Vagina (tissue), 2 donors: ENCODE measurements at regions not wholly inside any gene's neighbourhood (a gene's known extent, or its start where the extent isn't known, plus 50 kb on each side); places are given as distances from the start of the nearest gene placed in this dataset.

Source experiments
- DNase-seq, 2 donors: peaks; one replicate each; pipeline ENCODE4 v3.0.0-alpha.2; 2017; ENCODE audit errors: extremely low spot score in 2 of 2
- H3K27ac ChIP-seq: fragments of 200-600 bp; sonication (generic); one replicate; pipeline ENCODE4 v1.5.1; 2019
- H3K27me3 ChIP-seq: fragments of 200-600 bp; sonication (generic); one replicate; pipeline ENCODE4 v1.5.1; 2019
- H3K36me3 ChIP-seq, 2 donors: fragments of 200-600 bp; sonication (generic); one replicate each; pipeline ENCODE4 v1.5.1; 2017 to 2019
- H3K4me1 ChIP-seq: fragments of 200-600 bp; sonication (generic); one replicate; pipeline ENCODE4 v1.5.1; 2019
- H3K4me3 ChIP-seq, 2 donors: fragments of 200-600 bp; sonication (generic); 1 replicate in 1 of 2; 2 replicates in 1 of 2; pipeline ENCODE4 v1.5.1; 2016 to 2019
- H3K9me3 ChIP-seq: fragments of 200-600 bp; sonication (generic); one replicate; pipeline ENCODE4 v1.5.1; 2019
- POLR2A ChIP-seq, 2 donors: fragments of 450-650 bp; IDR thresholded peaks; one replicate each; pipeline ENCODE4 v1.6.1; 2017; ENCODE audit warnings: antibody characterized with exemption in 2 of 2, mild to moderate bottlenecking in 2 of 2, moderate library complexity in 2 of 2
- POLR2AphosphoS5 ChIP-seq, 2 donors: sonication (generic); formaldehyde crosslinking; IDR thresholded peaks; one replicate each; pipeline ENCODE4 v1.9.0; 2017; ENCODE audit warnings: antibody characterized with exemption in 2 of 2, mild to moderate bottlenecking in 2 of 2, low read depth in 1 of 2; ENCODE audit not compliant: insufficient read depth in 1 of 2
- intact Hi-C: fragments of 100-400 bp; cut with DNase I; formaldehyde crosslinking; loops from one replicate; pipeline ENCODE4 v1.15.1; 2023
- TF ChIP-seq, protein P1 (sequence below), 3 experiments: fragments of 450-650 bp in 2 of 3; fragments of 200-600 bp in 1 of 3; sonication (generic) in 1 of 3; IDR thresholded peaks; one replicate each; pipeline ENCODE4 v1.5.1; 2017 to 2019; ENCODE audit warnings: antibody characterized with exemption in 3 of 3, mild to moderate bottlenecking in 2 of 3, moderate library complexity in 2 of 3

DNA sequence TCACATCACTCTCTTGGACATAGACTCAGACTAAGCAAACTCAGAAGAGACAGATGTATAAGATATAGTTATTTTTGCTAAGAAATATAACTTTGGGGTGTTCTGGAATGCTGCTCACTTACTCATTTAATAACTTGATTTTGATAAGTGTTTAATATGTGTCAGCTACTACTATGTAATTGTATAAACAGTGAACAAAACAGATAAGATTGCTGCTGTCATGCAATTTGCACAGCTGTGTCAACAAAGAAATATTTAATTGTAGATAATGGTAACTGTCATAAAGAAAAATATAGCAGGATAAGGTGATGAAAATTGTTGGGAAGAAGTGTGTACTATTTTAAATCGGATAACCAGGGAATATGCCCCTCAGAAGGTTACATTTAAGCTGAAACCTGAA is 84.1 kb upstream of the ZDHHC17 start:
- Histone ChIP-seq H3K4me1 (no peaks in the 10 kb centered on the region), H3K27ac (no peak overlapping the region), H3K4me3 (no peak overlapping the region), H3K36me3 (no peaks in the 10 kb centered on the region), H3K9me3 (no peaks in the 10 kb centered on the region), H3K27me3 (no peaks in the 10 kb centered on the region)
- TF ChIP-seq POLR2AphosphoS5 (IDR thresholded peaks at IDR 0.05; ENCODE audit: insufficient read depth in 1 of 2, low read depth in 1 of 2): no peak
- no peak for TF ChIP-seq POLR2A (IDR thresholded peaks at IDR 0.05)
- TF ChIP-seq, protein P1, sequence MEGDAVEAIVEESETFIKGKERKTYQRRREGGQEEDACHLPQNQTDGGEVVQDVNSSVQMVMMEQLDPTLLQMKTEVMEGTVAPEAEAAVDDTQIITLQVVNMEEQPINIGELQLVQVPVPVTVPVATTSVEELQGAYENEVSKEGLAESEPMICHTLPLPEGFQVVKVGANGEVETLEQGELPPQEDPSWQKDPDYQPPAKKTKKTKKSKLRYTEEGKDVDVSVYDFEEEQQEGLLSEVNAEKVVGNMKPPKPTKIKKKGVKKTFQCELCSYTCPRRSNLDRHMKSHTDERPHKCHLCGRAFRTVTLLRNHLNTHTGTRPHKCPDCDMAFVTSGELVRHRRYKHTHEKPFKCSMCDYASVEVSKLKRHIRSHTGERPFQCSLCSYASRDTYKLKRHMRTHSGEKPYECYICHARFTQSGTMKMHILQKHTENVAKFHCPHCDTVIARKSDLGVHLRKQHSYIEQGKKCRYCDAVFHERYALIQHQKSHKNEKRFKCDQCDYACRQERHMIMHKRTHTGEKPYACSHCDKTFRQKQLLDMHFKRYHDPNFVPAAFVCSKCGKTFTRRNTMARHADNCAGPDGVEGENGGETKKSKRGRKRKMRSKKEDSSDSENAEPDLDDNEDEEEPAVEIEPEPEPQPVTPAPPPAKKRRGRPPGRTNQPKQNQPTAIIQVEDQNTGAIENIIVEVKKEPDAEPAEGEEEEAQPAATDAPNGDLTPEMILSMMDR (IDR thresholded peaks at IDR 0.05): no peak
- intact Hi-C loops: no loop called here
- DNase-seq: no peak

DNA sequence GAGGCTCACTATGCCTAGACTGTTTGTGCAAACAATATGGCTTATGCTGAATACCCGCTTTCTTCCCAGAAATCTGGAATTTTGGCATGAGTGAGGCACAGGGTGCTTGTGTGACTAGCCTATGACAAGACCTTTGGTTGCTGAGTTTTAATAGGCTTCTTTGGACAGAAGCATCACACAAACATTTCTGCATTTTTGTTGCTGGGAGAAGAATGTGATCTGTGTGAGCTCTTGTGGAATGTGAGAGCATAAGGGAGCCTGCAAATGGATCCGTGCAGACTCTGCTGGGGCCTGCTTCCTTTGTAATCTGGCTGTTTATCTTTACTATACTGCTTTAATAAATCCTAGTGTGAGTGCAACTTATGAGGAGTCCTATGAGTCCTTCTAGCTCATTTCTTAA is 83.0 kb upstream of the ZDHHC17 start:
- H3K27ac ChIP-seq: no peak overlapping the region
- no peaks in the 10 kb centered on the region for H3K9me3 ChIP-seq
- intact Hi-C loops: no loop called here
- H3K36me3 ChIP-seq: no peaks in the 10 kb centered on the region
- no peak for DNase-seq
- no peaks in the 10 kb centered on the region for H3K4me1 ChIP-seq
- no peaks in the 10 kb centered on the region for H3K27me3 ChIP-seq
- no peak for TF ChIP-seq POLR2AphosphoS5 (IDR thresholded peaks at IDR 0.05; ENCODE audit: insufficient read depth in 1 of 2, low read depth in 1 of 2)
- TF ChIP-seq POLR2A (IDR thresholded peaks at IDR 0.05): no peak
- TF ChIP-seq, protein P1 (IDR thresholded peaks at IDR 0.05): no peak
- H3K4me3 ChIP-seq: no peak overlapping the region

DNA sequence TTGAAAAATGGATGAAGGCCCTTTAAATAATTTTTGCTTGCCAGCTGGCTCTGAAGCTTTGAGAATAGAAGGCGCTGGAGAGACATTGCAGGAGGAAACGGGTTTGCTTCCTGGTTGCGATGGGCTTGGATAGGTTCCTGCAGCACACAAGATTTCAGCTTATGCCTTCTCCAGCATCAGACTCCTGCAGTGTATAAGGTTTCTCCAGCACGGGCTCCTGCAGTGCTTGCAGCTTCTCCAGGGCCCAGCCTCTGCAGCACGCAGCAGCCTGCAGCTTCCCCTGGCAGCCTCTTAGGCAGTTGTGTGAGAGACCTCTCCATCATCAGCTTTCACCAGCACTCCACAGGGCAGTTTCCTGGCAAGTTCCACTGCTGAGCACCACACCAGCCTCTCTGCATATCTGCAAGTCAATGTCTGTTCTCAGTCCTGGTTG is 78.7 kb upstream of the ZDHHC17 start:
- H3K27ac ChIP-seq: no peak overlapping the region
- intact Hi-C loops: no loop called here

DNA sequence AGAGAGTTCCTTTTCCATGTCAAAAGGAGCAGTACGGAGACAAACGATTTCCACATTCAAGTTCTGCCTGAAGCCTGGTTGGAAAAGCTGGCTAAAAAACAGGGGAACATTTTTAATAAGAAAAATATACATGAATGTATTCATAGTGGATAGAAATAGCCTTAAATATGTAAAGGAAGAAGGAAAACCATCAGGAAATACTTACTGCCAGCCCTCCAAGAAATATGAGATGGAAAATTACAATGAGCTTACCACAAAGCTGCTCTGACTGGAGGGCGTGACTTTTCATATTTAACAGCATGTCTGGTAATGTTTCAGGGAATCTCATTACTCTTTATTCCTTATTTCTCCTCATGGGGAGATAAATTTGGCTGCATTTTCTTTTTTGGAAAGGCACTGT is 75.9 kb upstream of the ZDHHC17 start:
- Histone ChIP-seq H3K27ac (no peak overlapping the region), H3K4me1 (peaks cover 7% of the 10 kb centered on the region), H3K27me3 (no peaks in the 10 kb centered on the region), H3K9me3 (no peaks in the 10 kb centered on the region), H3K4me3 (no peak overlapping the region), H3K36me3 (no peaks in the 10 kb centered on the region)
- intact Hi-C loops: no loop called here
- DNase-seq: no peak
- TF ChIP-seq, protein P1 (IDR thresholded peaks at IDR 0.05): no peak
- TF ChIP-seq POLR2A (IDR thresholded peaks at IDR 0.05) (no peak), POLR2AphosphoS5 (IDR thresholded peaks at IDR 0.05; ENCODE audit: insufficient read depth in 1 of 2, low read depth in 1 of 2) (no peak)

More for the DNA sequence above, 78.7 kb upstream of the ZDHHC17 start:
- H3K4me3 ChIP-seq: no peak overlapping the region
- TF ChIP-seq POLR2A (IDR thresholded peaks at IDR 0.05) (no peak), POLR2AphosphoS5 (IDR thresholded peaks at IDR 0.05; ENCODE audit: insufficient read depth in 1 of 2, low read depth in 1 of 2) (no peak)
- TF ChIP-seq, protein P1 (IDR thresholded peaks at IDR 0.05): no peak
- DNase-seq: no peak
- no peaks in the 10 kb centered on the region for H3K9me3 ChIP-seq
- H3K36me3 ChIP-seq: no peaks in the 10 kb centered on the region
- no peaks in the 10 kb centered on the region for H3K27me3 ChIP-seq
- H3K4me1 ChIP-seq: peaks cover 7% of the 10 kb centered on the region

DNA sequence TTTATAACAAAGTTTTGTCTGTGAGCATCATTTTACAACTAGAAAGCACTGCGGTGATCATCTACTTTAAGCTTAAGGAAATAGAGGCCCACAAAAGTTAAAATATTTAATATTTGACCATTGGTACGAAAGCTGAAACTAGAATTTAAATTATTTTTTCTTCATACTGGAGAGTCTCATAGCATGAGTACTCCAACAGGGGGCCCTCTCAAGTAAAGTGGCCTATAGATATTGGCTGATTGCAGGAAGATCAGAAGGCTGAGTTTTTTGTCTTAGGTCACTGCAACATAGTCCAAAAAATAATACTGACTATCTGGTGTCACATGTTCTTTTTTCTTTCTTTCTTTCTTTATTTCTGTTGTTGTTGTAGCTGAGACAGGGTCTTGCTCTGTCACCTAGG is 75.3 kb upstream of the ZDHHC17 start:
- no peak for TF ChIP-seq POLR2A (IDR thresholded peaks at IDR 0.05)
- TF ChIP-seq, protein P1 (IDR thresholded peaks at IDR 0.05): no peak
- TF ChIP-seq POLR2AphosphoS5 (IDR thresholded peaks at IDR 0.05; ENCODE audit: insufficient read depth in 1 of 2, low read depth in 1 of 2): no peak
- H3K36me3 ChIP-seq: no peaks in the 10 kb centered on the region
- H3K4me3 ChIP-seq: no peak overlapping the region
- no peaks in the 10 kb centered on the region for H3K9me3 ChIP-seq
- intact Hi-C loops: no loop called here
- DNase-seq: no peak
- H3K27ac ChIP-seq: no peak overlapping the region
- H3K4me1 ChIP-seq: peaks cover 7% of the 10 kb centered on the region
- no peaks in the 10 kb centered on the region for H3K27me3 ChIP-seq
